GM23248 (cell line): ENCODE measurements at regions not wholly inside any gene's neighbourhood (a gene's known extent, or its start where the extent isn't known, plus 50 kb on each side); places are given as distances from the start of the nearest gene placed in this dataset.

ENCODE experiments used
- DNase-seq: peaks from one replicate; pipeline ENCODE4 v3.0.0-alpha.2; 2015
- H2AFZ ChIP-seq: fragments of 200-600 bp; sonication (generic); 2 replicates; pipeline ENCODE4 v1.6.1; 2016; ENCODE audit warnings: antibody characterized with exemption
- H3F3A ChIP-seq: fragments of 200-600 bp; sonication (generic); 2 replicates; pipeline ENCODE4 v1.6.1; 2016; ENCODE audit warnings: mild to moderate bottlenecking, antibody characterized with exemption, mixed run types; ENCODE audit not compliant: insufficient read depth
- H3K27ac ChIP-seq: fragments of 200-600 bp; sonication (generic); 2 replicates; pipeline ENCODE4 v1.5.1; 2016; ENCODE audit warnings: mild to moderate bottlenecking
- H3K27me3 ChIP-seq: fragments of 200-600 bp; sonication (generic); replicated peaks from 2 replicates; pipeline ENCODE4 v1.6.1; 2016; ENCODE audit warnings: mild to moderate bottlenecking; ENCODE audit not compliant: insufficient read depth
- H3K36me3 ChIP-seq: fragments of 200-600 bp; sonication (generic); 2 replicates; pipeline ENCODE4 v1.6.1; 2016; ENCODE audit warnings: low read depth, mild to moderate bottlenecking
- H3K4me1 ChIP-seq: fragments of 200-600 bp; sonication (generic); 2 replicates; pipeline ENCODE4 v1.6.1; 2016; ENCODE audit warnings: mild to moderate bottlenecking; ENCODE audit not compliant: insufficient read depth
- H3K4me2 ChIP-seq: fragments of 200-600 bp; sonication (generic); one replicate; pipeline ENCODE4 v1.6.1; 2016; ENCODE audit warnings: mild to moderate bottlenecking; ENCODE audit not compliant: unreplicated experiment
- H3K4me3 ChIP-seq: fragments of 200-600 bp; sonication (generic); 2 replicates; pipeline ENCODE4 v1.5.1; 2016; ENCODE audit warnings: mild to moderate bottlenecking
- H3K79me2 ChIP-seq: fragments of 200-600 bp; sonication (generic); 2 replicates; pipeline ENCODE4 v1.6.1; 2016; ENCODE audit warnings: mild to moderate bottlenecking; ENCODE audit not compliant: insufficient read depth
- H3K9ac ChIP-seq: fragments of 200-600 bp; sonication (generic); 2 replicates; pipeline ENCODE4 v1.6.1; 2016; ENCODE audit warnings: mild to moderate bottlenecking
- H3K9me2 ChIP-seq: fragments of 200-600 bp; sonication (generic); 2 replicates; pipeline ENCODE4 v1.6.1; 2016; ENCODE audit warnings: mixed run types, mild to moderate bottlenecking, moderate library complexity; ENCODE audit not compliant: insufficient read depth
- H3K9me3 ChIP-seq: fragments of 200-600 bp; sonication (generic); one replicate; pipeline ENCODE4 v1.6.1; 2017; ENCODE audit warnings: low read depth
- H4K20me1 ChIP-seq: fragments of 200-600 bp; sonication (generic); 2 replicates; pipeline ENCODE4 v1.6.0; 2016; ENCODE audit not compliant: insufficient read depth
- EZH2 ChIP-seq: fragments of 200-600 bp; sonication (generic); IDR thresholded peaks from 2 replicates; pipeline ENCODE4 v1.6.1; 2018; ENCODE audit warnings: antibody characterized with exemption, mild to moderate bottlenecking; ENCODE audit not compliant: insufficient read depth, poor library complexity, severe bottlenecking
- EZH2phosphoT487 ChIP-seq: fragments of 200-600 bp; sonication (generic); IDR thresholded peaks from 2 replicates; pipeline ENCODE4 v1.6.1; 2018; ENCODE audit warnings: antibody characterized with exemption, moderate library complexity, mild to moderate bottlenecking, low read depth; ENCODE audit not compliant: insufficient read depth
- WGBS, 2 experiments: methylation state at CpG; one replicate each; pipeline ENCODE4 v1.1.6; 2015 to 2017; ENCODE audit warnings: low lambda C conversion rate in 2 of 2, low coverage in 1 of 2; ENCODE audit errors: missing lambda C conversion rate in 2 of 2; 5-methylcytosine and 5-hydroxymethylcytosine counted together
- in situ Hi-C: fragments of 300-500 bp; cut with MboI; formaldehyde crosslinking; loops from 2 replicates; pipeline ENCODE4 v1.15.0; 2020

DNA sequence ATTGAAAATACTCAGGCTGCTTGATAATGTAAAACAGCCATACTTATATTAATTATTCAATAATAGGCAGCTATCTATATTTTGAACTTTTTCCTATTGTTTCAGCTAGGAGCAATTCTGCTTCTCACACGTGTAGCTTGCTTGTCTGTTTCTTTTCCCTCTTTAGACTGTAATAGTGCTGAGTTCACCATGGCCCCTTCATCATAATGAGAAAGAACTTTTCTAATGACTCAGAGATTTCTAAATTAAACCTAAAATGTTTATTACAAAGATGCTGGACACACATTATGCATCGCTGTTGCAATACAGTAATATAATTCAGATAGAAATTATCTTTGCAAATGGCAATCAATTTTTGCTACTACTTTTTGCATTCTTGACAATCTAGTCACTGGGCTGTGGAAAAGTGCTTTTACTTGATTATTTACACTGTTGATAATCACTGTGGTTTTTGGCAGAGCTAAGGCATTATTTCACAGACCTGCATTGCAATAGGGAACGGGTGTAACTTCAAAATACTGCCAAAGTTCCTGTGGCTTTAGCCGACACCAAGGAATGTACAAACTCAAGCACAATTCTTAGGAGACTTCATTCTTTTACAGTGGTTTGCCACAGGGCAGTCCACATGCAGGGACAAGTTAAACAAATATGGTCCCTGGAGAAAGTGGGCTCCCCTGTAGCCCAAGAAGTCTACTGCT lies 281.0 kb upstream of the TBL1XR1 start:
- WGBS, 2 experiments: 0 to 1% methylated on average over 4 of the region's 4 CpGs
- DNase-seq: peak; percentile 96
- Histone ChIP-seq H3K27ac (peak overlapping the region; percentile 82), H3K9me3 (no peaks in the 10 kb centered on the region), H3F3A (peaks cover 12% of the 10 kb centered on the region; the same call in 1 of the 2 replicates), H3K79me2 (no peaks in the 10 kb centered on the region), H3K4me1 (peaks cover 30% of the 10 kb centered on the region), H4K20me1 (no peaks in the 10 kb centered on the region), H3K9me2 (no peaks in the 10 kb centered on the region), H3K27me3 (no peaks in the 10 kb centered on the region), H3K36me3 (no peaks in the 10 kb centered on the region), H2AFZ (no peak overlapping the region), H3K9ac (peak overlapping the region; percentile 4; the same call in 1 of the 2 replicates), H3K4me2 (peak overlapping the region; percentile 48), H3K4me3 (peak overlapping the region; percentile 6; the same call in 1 of the 2 replicates)
- TF ChIP-seq EZH2phosphoT487 (peak; percentile 97), EZH2 (no peak)
- in situ Hi-C loops: no loop called here

DNA sequence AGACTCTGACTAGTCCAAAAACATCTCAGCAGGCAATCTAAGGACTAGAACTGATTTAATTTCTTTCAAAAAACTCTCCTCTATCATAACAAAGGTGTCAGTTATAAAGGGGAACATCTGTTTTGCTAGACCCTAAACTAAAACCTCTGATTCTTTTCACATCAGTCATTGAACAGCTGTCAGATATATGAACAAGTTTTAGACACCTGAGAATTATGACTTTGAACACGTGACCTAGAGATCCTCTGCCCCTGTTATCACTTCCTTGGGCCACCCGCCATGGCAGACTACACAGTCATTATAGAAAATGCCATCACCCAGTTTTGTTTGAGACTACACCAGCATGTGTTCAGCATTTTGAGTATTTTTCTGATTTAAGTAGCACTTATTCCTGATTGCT lies 282.3 kb upstream of the TBL1XR1 start:
- WGBS, 2 experiments: 97 to 98% methylated on average over 2 of the region's 2 CpGs
- H3K9me2 ChIP-seq: no peaks in the 10 kb centered on the region
- H3F3A ChIP-seq: peaks cover 14% of the 10 kb centered on the region; the same call in 1 of the 2 replicates
- no peak overlapping the region for H3K4me3 ChIP-seq
- DNase-seq: no peak
- H3K27me3 ChIP-seq: no peaks in the 10 kb centered on the region
- no peaks in the 10 kb centered on the region for H3K36me3 ChIP-seq
- TF ChIP-seq EZH2phosphoT487 (no peak), EZH2 (no peak)
- H3K27ac ChIP-seq: no peak overlapping the region
- no peak overlapping the region for H3K4me2 ChIP-seq
- no peaks in the 10 kb centered on the region for H3K79me2 ChIP-seq
- H4K20me1 ChIP-seq: no peaks in the 10 kb centered on the region
- H2AFZ ChIP-seq: no peak overlapping the region
- H3K9ac ChIP-seq: no peak overlapping the region
- in situ Hi-C loops: no loop called here
- H3K4me1 ChIP-seq: peaks cover 42% of the 10 kb centered on the region
- no peaks in the 10 kb centered on the region for H3K9me3 ChIP-seq

DNA sequence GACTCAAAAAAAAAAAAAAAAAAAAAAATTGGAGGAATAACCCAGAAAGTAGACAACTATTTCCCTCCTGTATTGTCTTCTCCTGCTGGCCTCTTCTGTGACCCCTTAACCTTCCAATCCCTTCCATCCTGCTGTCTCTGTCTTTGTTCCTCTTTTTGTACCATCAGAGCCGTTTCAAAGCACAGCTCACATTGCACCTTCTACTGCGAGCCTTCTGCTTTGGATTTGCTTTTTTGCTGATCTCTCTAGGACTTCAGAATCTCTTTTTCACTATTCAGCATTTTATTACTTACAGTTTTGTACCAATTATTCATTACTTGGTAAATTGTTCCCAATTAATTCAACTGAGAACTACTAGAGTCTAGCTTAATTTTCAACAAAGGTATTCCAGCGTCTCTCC lies 284.0 kb upstream of the TBL1XR1 start:
- H3K27me3 ChIP-seq: no peaks in the 10 kb centered on the region
- H3K4me2 ChIP-seq: no peak overlapping the region
- H3F3A ChIP-seq: peaks cover 17% of the 10 kb centered on the region
- no peaks in the 10 kb centered on the region for H3K36me3 ChIP-seq
- no peak overlapping the region for H2AFZ ChIP-seq
- no peak overlapping the region for H3K4me3 ChIP-seq
- H3K4me1 ChIP-seq: peaks cover 48% of the 10 kb centered on the region
- no peaks in the 10 kb centered on the region for H4K20me1 ChIP-seq
- no peak for DNase-seq
- H3K79me2 ChIP-seq: no peaks in the 10 kb centered on the region
- no peaks in the 10 kb centered on the region for H3K9me2 ChIP-seq
- no peaks in the 10 kb centered on the region for H3K9me3 ChIP-seq
- no peak for TF ChIP-seq EZH2phosphoT487
- H3K27ac ChIP-seq: no peak overlapping the region
- in situ Hi-C loops: no loop called here
- 93 to 96% methylated on average over 3 of the region's 3 CpGs for WGBS, 2 experiments
- no peak overlapping the region for H3K9ac ChIP-seq

DNA sequence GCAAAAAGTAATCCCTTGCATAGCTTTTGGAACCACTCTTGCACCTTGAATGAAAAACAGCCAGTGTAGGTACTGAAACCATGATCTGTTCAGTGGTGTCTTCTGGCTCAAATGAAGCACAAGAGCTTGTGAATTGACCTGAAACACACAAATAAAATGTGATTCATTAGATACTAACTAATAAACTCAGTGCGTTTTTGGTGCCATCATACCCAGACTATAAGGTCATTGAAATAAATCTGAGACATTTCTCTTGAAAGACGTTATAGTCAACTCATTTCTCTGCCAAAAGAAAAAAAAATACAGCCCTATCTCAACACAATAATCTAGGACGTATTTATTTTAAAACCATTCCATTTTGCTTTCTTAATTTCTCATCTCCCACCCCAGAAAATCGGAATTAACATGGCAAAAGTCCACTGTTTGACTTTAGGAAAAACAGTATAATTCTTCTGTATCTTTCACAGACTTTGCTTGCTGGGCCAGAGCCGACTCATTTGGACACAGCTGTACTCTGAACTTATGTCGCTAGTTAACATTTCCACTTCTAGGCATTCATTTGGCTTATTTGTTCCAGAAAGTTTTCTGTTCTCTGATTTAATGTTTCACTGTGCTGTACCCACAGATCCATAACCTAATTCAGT lies 284.9 kb upstream of the TBL1XR1 start:
- DNase-seq: peak; percentile 53
- Histone ChIP-seq H3K27ac (no peak overlapping the region), H4K20me1 (no peaks in the 10 kb centered on the region), H3K27me3 (no peaks in the 10 kb centered on the region), H3K9ac (no peak overlapping the region), H3K4me3 (no peak overlapping the region), H3F3A (peaks cover 17% of the 10 kb centered on the region), H3K4me2 (no peak overlapping the region), H3K9me2 (no peaks in the 10 kb centered on the region), H3K36me3 (no peaks in the 10 kb centered on the region), H3K4me1 (peaks cover 48% of the 10 kb centered on the region), H3K79me2 (no peaks in the 10 kb centered on the region), H2AFZ (no peak overlapping the region), H3K9me3 (no peaks in the 10 kb centered on the region)
- 44 to 47% methylated on average over 6 of the region's 6 CpGs for WGBS, 2 experiments
- TF ChIP-seq EZH2phosphoT487 (no peak), EZH2 (no peak)
- in situ Hi-C loops: no loop called here
